Neural progenitor cell (in vitro differentiated cells): ENCODE measurements at regions not wholly inside any gene's neighbourhood (a gene's known extent, or its start where the extent isn't known, plus 50 kb on each side); places are given as distances from the start of the nearest gene placed in this dataset.

Experiments
- CTCF ChIP-seq: fragments of 200-600 bp; sonication (generic); IDR thresholded peaks from 2 replicates; pipeline ENCODE4 v1.5.1; 2017; ENCODE audit warnings: antibody characterized with exemption, mild to moderate bottlenecking
- EZH2 ChIP-seq: fragments of 200-600 bp; sonication (generic); IDR thresholded peaks from 2 replicates; pipeline ENCODE4 v1.6.1; 2017; ENCODE audit warnings: antibody characterized with exemption, mild to moderate bottlenecking, moderate library complexity

- TF ChIP-seq CTCF (peak; percentile 38), EZH2 (no peak)
Observed at GRCh38 chr4:133921280-133922195, 280.1 kb downstream of the PABPC4L start.
